GM12878 (cell line): ENCODE measurements at regions not wholly inside any gene's neighbourhood (a gene's known extent, or its start where the extent isn't known, plus 50 kb on each side); places are given as distances from the start of the nearest gene placed in this dataset.

ENCODE experiments used
- FOXK2 ChIP-seq: fragments of 450-650 bp; IDR thresholded peaks from 2 replicates; pipeline ENCODE4 v1.6.1; 2017; ENCODE audit warnings: mild to moderate bottlenecking, moderate library complexity
- NBN ChIP-seq: fragments of 450-650 bp; IDR thresholded peaks from 2 replicates; pipeline ENCODE4 v1.6.1; 2016
- PBX3 ChIP-seq: IDR thresholded peaks from 2 replicates; pipeline ENCODE4 v1.6.1; 2011; ENCODE audit warnings: mild to moderate bottlenecking, low read depth, low read length, moderate library complexity; ENCODE audit not compliant: insufficient replicate concordance
- SUPT20H ChIP-seq: IDR thresholded peaks from 2 replicates; pipeline ENCODE4 v1.6.1; 2011; ENCODE audit warnings: low read depth, mild to moderate bottlenecking, low read length, moderate library complexity, borderline replicate concordance; ENCODE audit not compliant: control insufficient read depth

- TF ChIP-seq FOXK2 = no peak
- peak; percentile 45 for TF ChIP-seq PBX3
- no peak for TF ChIP-seq NBN
- TF ChIP-seq SUPT20H = no peak
Measured at GRCh38 chr16:47025641-47026040, 52.2 kb upstream of the DNAJA2 start (continued).
